ENCODE measurements at regions not wholly inside any gene's neighbourhood (a gene's known extent, or its start where the extent isn't known, plus 50 kb on each side); places are given as distances from the start of the nearest gene placed in this dataset.
"Not testable (repeated sequence)": the region's sequence is repeated elsewhere in the genome, so short reads cannot be mapped to it uniquely, and the experiment has no call there.

- H3K27ac ChIP-seq: no peak overlapping the region
- H3K36me3 ChIP-seq: no peaks in the 10 kb centered on the region
- H3K27me3 ChIP-seq (ENCODE audit: insufficient read depth, low read depth, severe bottlenecking): peaks cover 65% of the 10 kb centered on the region
- TF ChIP-seq CTCF (IDR thresholded peaks at IDR 0.05; ENCODE audit: low read depth, low read length): no peak
- no peak for DNase-seq
- no peak overlapping the region for H3K4me3 ChIP-seq (ENCODE audit: low read depth, low read length)
- no peaks in the 10 kb centered on the region for H3K9me3 ChIP-seq (ENCODE audit: severe bottlenecking)
Measured at GRCh38 chr20:56730003-56730402, 100.9 kb downstream of the TFAP2C start.

GRCh38 chr20:56730996-56731395 is 101.9 kb downstream of the TFAP2C start:
- Histone ChIP-seq H3K27ac (no peak overlapping the region), H3K4me3 (ENCODE audit: low read depth, low read length) (no peak overlapping the region), H3K27me3 (ENCODE audit: insufficient read depth, low read depth, severe bottlenecking) (peaks cover 62% of the 10 kb centered on the region), H3K9me3 (ENCODE audit: severe bottlenecking) (no peaks in the 10 kb centered on the region), H3K36me3 (no peaks in the 10 kb centered on the region)
- TF ChIP-seq CTCF (IDR thresholded peaks at IDR 0.05; ENCODE audit: low read depth, low read length): no peak
- no peak for DNase-seq

GRCh38 chr20:56731476-56731875 is 102.4 kb downstream of the TFAP2C start:
- Histone ChIP-seq H3K9me3 (ENCODE audit: severe bottlenecking) (no peaks in the 10 kb centered on the region), H3K4me3 (ENCODE audit: low read depth, low read length) (no peak overlapping the region), H3K27me3 (ENCODE audit: insufficient read depth, low read depth, severe bottlenecking) (peaks cover 62% of the 10 kb centered on the region), H3K27ac (no peak overlapping the region), H3K36me3 (no peaks in the 10 kb centered on the region)
- no peak for TF ChIP-seq CTCF (IDR thresholded peaks at IDR 0.05; ENCODE audit: low read depth, low read length)
- DNase-seq: no peak

GRCh38 chr20:56733967-56734366 is 104.9 kb downstream of the TFAP2C start:
- no peak for DNase-seq
- Histone ChIP-seq H3K9me3 (ENCODE audit: severe bottlenecking) (no peaks in the 10 kb centered on the region), H3K4me3 (ENCODE audit: low read depth, low read length) (no peak overlapping the region), H3K27ac (no peak overlapping the region), H3K27me3 (ENCODE audit: insufficient read depth, low read depth, severe bottlenecking) (peaks cover 57% of the 10 kb centered on the region), H3K36me3 (no peaks in the 10 kb centered on the region)
- no peak for TF ChIP-seq CTCF (IDR thresholded peaks at IDR 0.05; ENCODE audit: low read depth, low read length)

GRCh38 chr20:56735084-56735642 is 106.1 kb downstream of the TFAP2C start:
- no peaks in the 10 kb centered on the region for H3K9me3 ChIP-seq (ENCODE audit: severe bottlenecking)
- no peaks in the 10 kb centered on the region for H3K36me3 ChIP-seq
- DNase-seq: no peak
- no peak overlapping the region for H3K27ac ChIP-seq
- TF ChIP-seq CTCF (IDR thresholded peaks at IDR 0.05; ENCODE audit: low read depth, low read length): no peak
- H3K27me3 ChIP-seq (ENCODE audit: insufficient read depth, low read depth, severe bottlenecking): peaks cover 60% of the 10 kb centered on the region
- no peak overlapping the region for H3K4me3 ChIP-seq (ENCODE audit: low read depth, low read length)

GRCh38 chr20:56736285-56736857 is 107.3 kb downstream of the TFAP2C start:
- Histone ChIP-seq H3K27me3 (ENCODE audit: insufficient read depth, low read depth, severe bottlenecking) (peaks cover 60% of the 10 kb centered on the region), H3K9me3 (ENCODE audit: severe bottlenecking) (no peaks in the 10 kb centered on the region), H3K36me3 (no peaks in the 10 kb centered on the region), H3K4me3 (ENCODE audit: low read depth, low read length) (no peak overlapping the region), H3K27ac (no peak overlapping the region)
- no peak for TF ChIP-seq CTCF (IDR thresholded peaks at IDR 0.05; ENCODE audit: low read depth, low read length)
- DNase-seq: no peak

GRCh38 chr20:56744325-56744821 is 115.3 kb downstream of the TFAP2C start:
- H3K27ac ChIP-seq; DNase-seq; H3K36me3 ChIP-seq; H3K9me3 ChIP-seq (ENCODE audit: severe bottlenecking); H3K4me3 ChIP-seq (ENCODE audit: low read depth, low read length): not testable (repeated sequence)
- peaks cover 92% of the 10 kb centered on the region for H3K27me3 ChIP-seq (ENCODE audit: insufficient read depth, low read depth, severe bottlenecking)

Data from WERI-Rb-1 (cell line).